ENCODE measurements at regions not wholly inside any gene's neighbourhood (a gene's known extent, or its start where the extent isn't known, plus 50 kb on each side); places are given as distances from the start of the nearest gene placed in this dataset.

DNA sequence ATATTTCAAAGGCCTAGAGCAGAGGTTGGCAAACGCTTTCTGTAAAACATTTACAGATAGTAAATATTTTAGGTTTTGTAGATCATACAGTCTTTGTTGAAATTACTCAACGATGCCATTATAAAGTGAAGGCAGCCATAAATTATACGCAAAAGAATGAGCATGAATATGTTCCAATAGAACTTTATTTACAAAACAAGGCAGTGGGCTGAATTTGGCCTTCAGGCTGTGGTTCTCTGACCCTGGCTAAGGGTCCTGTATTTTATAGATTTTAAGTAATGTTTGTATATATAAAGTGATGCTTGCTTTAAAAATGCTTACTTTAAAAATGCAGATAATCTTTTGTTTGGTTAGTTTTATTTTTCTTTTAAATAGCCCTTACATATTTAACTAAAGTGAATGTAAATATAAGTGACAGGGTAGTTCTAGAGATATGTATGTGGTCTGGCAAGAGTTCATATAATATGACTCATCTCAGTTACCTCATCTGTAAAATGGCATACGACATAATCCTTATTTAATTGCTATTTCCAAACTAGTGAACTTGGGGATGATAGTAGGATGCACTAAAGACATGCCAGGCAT is 51.7 kb upstream of the ATP5MC3 start:
- peak in 1 of 3 donors; percentile 19 for DNase-seq

All from suppressor macrophage treated with lipopolysaccharide for 1 hour (primary cell).